ENCODE measurements at regions not wholly inside any gene's neighbourhood (a gene's known extent, or its start where the extent isn't known, plus 50 kb on each side); places are given as distances from the start of the nearest gene placed in this dataset.
A peak's percentile ranks its signal among the peaks of the same experiment; 100 is the strongest.

DNA sequence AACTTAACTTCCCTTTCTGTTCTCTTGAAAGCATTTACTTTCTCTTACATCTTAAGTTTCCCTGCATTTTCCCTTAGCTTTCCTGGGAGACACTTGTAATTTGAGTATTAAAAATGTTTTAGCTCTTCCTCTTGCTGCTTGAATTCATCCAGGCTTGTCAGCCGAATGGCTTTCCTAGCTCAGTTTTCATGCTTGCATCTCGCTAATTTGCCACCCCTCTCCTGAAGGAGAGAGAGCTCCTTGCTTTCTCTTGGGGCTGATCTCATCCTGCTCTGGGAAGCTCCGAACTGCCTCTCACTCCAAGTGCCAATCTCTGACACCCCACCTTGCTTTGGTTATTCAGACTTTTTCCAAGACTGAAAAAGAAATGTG lies 374.6 kb upstream of the TBL1XR1 start:
- DNase-seq (no peak), FAIRE-seq (no peak)
- Histone ChIP-seq H3K36me3 (ENCODE audit: control insufficient read depth in 3 of 3, insufficient read depth in 2 of 3, low read depth in 1 of 3, low read length in 3 of 3) (no peaks in the 10 kb centered on the region), H3K27me3 (ENCODE audit: control insufficient read depth in 3 of 3, insufficient read depth in 3 of 3, low read length in 3 of 3) (no peaks in the 10 kb centered on the region), H3K27ac (ENCODE audit: low read depth in 1 of 3, low read length in 2 of 3) (no peak overlapping the region), H3K4me3 (ENCODE audit: low read depth in 1 of 3, low read length in 3 of 3) (no peak overlapping the region), H3K9me3 (ENCODE audit: control insufficient read depth in 2 of 2, insufficient read depth in 1 of 2, low read depth in 1 of 2, low read length in 1 of 2) (peaks cover 0 to 3% of the 10 kb centered on the region in 2 donors), H3K4me1 (ENCODE audit: control insufficient read depth in 3 of 3, insufficient read depth in 2 of 3, low read depth in 1 of 3, low read length in 2 of 3) (peaks cover 0 to 4% (median 0%) of the 10 kb centered on the region in 3 donors)
- 77 to 92% (median 82%) methylated on average over 3 of the region's 3 CpGs for WGBS, 3 donors

DNA sequence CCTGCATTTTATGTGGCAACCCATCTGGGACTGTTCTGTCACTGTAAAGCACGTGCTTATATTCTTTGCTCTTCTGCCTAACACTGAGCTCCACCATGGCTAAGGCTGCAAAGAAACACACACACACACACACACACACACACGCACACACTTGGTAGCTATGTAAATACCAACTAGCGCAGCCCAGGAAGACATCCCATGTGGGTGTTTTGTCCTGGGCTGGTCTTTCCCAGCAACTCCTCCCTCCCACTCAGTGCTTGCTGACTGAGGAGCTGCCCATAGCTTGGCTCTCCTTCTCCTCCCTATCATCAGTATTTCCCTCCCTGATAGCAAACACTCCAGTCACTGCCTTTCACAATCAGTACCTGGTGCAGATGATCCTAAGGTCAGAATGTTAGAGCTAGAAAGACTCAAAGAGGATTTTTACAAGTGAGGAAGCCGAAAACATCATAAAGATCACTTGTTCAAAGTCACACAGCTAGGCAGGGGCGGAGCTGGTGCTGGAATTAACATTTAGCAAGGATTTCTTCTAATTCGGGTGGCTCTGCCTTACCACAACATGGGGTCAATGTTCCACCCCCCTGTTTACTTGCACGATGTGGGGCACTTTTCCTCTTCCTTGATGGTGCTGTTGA lies 377.1 kb upstream of the TBL1XR1 start:
- Histone ChIP-seq H3K4me1 (ENCODE audit: control insufficient read depth in 3 of 3, insufficient read depth in 2 of 3, low read depth in 1 of 3, low read length in 2 of 3) (peaks cover 0 to 4% (median 0%) of the 10 kb centered on the region in 3 donors), H3K9me3 (ENCODE audit: control insufficient read depth in 2 of 2, insufficient read depth in 1 of 2, low read depth in 1 of 2, low read length in 1 of 2) (peaks cover 0 to 3% of the 10 kb centered on the region in 2 donors), H3K27me3 (ENCODE audit: control insufficient read depth in 3 of 3, insufficient read depth in 3 of 3, low read length in 3 of 3) (no peaks in the 10 kb centered on the region), H3K4me3 (ENCODE audit: low read depth in 1 of 3, low read length in 3 of 3) (no peak overlapping the region), H3K36me3 (ENCODE audit: control insufficient read depth in 3 of 3, insufficient read depth in 2 of 3, low read depth in 1 of 3, low read length in 3 of 3) (no peaks in the 10 kb centered on the region), H3K27ac (ENCODE audit: low read depth in 1 of 3, low read length in 2 of 3) (peak overlapping the region in 1 of 3 donors; percentile 5)
- FAIRE-seq (no peak), DNase-seq (peak; percentile 61 to 85)
- WGBS, 3 donors = 33 to 61% (median 51%) methylated on average over 7 of the region's 7 CpGs

DNA sequence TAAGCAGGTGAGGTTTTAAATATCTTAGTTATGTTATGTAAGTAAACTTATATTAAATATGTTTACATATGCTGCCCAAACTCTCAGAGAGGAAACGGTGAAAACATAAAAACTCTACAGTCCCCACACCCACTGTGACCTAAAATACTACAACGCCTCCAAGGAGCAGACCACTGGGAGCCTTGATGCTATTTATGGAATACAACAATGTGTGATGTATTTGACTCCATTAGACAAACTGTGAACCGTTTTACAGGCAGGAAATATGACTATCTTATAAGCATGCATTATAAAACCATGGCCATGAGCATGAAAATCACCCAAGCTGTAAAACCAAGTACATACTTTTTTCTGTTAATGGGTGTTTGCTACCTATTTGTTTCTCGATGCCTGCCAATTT lies 379.5 kb upstream of the TBL1XR1 start:
- Histone ChIP-seq H3K4me1 (ENCODE audit: control insufficient read depth in 3 of 3, insufficient read depth in 2 of 3, low read depth in 1 of 3, low read length in 2 of 3) (peaks cover 0 to 4% (median 0%) of the 10 kb centered on the region in 3 donors), H3K9me3 (ENCODE audit: control insufficient read depth in 2 of 2, insufficient read depth in 1 of 2, low read depth in 1 of 2, low read length in 1 of 2) (peaks cover 0 to 3% of the 10 kb centered on the region in 2 donors), H3K27me3 (ENCODE audit: control insufficient read depth in 3 of 3, insufficient read depth in 3 of 3, low read length in 3 of 3) (no peaks in the 10 kb centered on the region), H3K27ac (ENCODE audit: low read depth in 1 of 3, low read length in 2 of 3) (no peak overlapping the region), H3K4me3 (ENCODE audit: low read depth in 1 of 3, low read length in 3 of 3) (no peak overlapping the region), H3K36me3 (ENCODE audit: control insufficient read depth in 3 of 3, insufficient read depth in 2 of 3, low read depth in 1 of 3, low read length in 3 of 3) (no peaks in the 10 kb centered on the region)
- DNase-seq (no peak), FAIRE-seq (no peak)
- 71 to 77% (median 73%) methylated on average over 4 of the region's 4 CpGs for WGBS, 3 donors

DNA sequence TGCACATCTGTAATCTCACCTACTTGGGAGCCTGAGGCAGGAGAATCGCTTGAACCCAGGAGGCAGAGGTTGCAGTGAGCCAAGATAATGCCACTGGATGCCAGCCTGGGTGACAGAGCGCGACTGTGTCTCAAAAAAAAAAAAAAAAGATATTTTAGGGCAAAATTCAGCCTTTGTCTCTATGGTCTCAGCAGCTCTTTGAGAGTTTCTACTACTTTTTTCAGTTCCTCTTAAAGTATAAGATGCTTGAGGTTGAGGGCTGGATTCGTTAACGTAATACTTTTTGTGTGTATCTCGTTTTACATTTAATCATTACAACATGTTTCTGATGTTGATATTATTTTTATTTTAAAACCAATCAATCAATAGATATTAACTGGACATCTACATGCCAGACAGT lies 381.2 kb upstream of the TBL1XR1 start:
- Histone ChIP-seq H3K27ac (ENCODE audit: low read depth in 1 of 3, low read length in 2 of 3) (no peak overlapping the region), H3K27me3 (ENCODE audit: control insufficient read depth in 3 of 3, insufficient read depth in 3 of 3, low read length in 3 of 3) (no peaks in the 10 kb centered on the region), H3K9me3 (ENCODE audit: control insufficient read depth in 2 of 2, insufficient read depth in 1 of 2, low read depth in 1 of 2, low read length in 1 of 2) (peaks cover 0 to 3% of the 10 kb centered on the region in 2 donors), H3K4me1 (ENCODE audit: control insufficient read depth in 3 of 3, insufficient read depth in 2 of 3, low read depth in 1 of 3, low read length in 2 of 3) (peaks cover 0 to 4% (median 0%) of the 10 kb centered on the region in 3 donors), H3K36me3 (ENCODE audit: control insufficient read depth in 3 of 3, insufficient read depth in 2 of 3, low read depth in 1 of 3, low read length in 3 of 3) (no peaks in the 10 kb centered on the region), H3K4me3 (ENCODE audit: low read depth in 1 of 3, low read length in 3 of 3) (no peak overlapping the region)
- DNase-seq (no peak), FAIRE-seq (no peak)
- 79 to 84% (median 81%) methylated on average over 6 of the region's 6 CpGs for WGBS, 3 donors

DNA sequence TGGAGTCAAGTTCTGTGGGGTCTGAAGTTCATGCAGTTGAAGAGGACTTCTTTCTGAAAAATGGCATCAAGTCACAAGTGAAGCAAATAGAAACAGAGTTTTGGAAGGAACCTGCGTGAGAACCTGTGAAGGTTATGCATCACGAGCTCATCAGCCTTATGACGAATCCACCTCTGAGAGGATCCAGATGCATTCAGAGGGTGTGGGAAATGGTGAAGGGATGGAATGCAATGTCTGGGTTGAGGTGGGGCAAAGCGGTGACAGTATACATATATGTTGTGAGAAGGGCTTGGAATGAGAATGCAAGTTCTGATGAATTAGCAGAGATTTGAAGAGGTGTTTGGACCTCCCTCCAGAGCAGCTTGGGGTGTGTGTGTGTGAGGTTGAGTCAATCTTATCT lies 382.1 kb upstream of the TBL1XR1 start:
- FAIRE-seq = no peak
- no peak overlapping the region for H3K4me3 ChIP-seq (ENCODE audit: low read depth in 1 of 3, low read length in 3 of 3)
- WGBS, 3 donors = 95 to 97% (median 97%) methylated on average over 4 of the region's 4 CpGs

DNA sequence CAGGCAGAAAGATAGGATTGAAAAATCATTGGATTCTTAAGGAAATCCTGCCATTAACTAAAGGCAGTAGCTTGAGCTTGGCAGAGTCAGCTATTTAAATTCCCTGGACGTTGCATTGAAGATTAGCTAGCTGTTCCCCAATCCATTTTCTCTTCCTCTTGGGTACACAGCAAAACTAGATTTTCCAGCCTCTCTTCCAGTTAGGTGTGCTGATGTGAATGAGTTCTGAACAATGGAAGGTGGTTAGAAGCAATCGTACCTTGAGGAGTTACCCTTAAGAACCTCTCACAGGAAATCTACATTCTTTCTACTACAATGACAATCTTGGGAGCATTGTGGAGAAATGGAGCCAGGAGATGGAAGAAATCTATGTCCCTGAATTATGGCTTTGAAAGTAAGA lies 383.2 kb upstream of the TBL1XR1 start:
- FAIRE-seq (no peak), DNase-seq (no peak)
- H3K4me1 ChIP-seq (ENCODE audit: control insufficient read depth in 3 of 3, insufficient read depth in 2 of 3, low read depth in 1 of 3, low read length in 2 of 3) = no peaks in the 10 kb centered on the region
- no peaks in the 10 kb centered on the region for H3K36me3 ChIP-seq (ENCODE audit: control insufficient read depth in 3 of 3, insufficient read depth in 2 of 3, low read depth in 1 of 3, low read length in 3 of 3)
- no peaks in the 10 kb centered on the region for H3K9me3 ChIP-seq (ENCODE audit: control insufficient read depth in 2 of 2, insufficient read depth in 1 of 2, low read depth in 1 of 2, low read length in 1 of 2)
- no peak overlapping the region for H3K27ac ChIP-seq (ENCODE audit: low read depth in 1 of 3, low read length in 2 of 3)
- H3K4me3 ChIP-seq (ENCODE audit: low read depth in 1 of 3, low read length in 3 of 3) = no peak overlapping the region
- no peaks in the 10 kb centered on the region for H3K27me3 ChIP-seq (ENCODE audit: control insufficient read depth in 3 of 3, insufficient read depth in 3 of 3, low read length in 3 of 3)
- 71 to 79% (median 74%) methylated on average over 2 of the region's 2 CpGs for WGBS, 3 donors

More for the DNA sequence above, 382.1 kb upstream of the TBL1XR1 start:
- H3K27me3 ChIP-seq (ENCODE audit: control insufficient read depth in 3 of 3, insufficient read depth in 3 of 3, low read length in 3 of 3) = no peaks in the 10 kb centered on the region
- peaks cover 0 to under 1% (median 0%) of the 10 kb centered on the region in 3 donors for H3K4me1 ChIP-seq (ENCODE audit: control insufficient read depth in 3 of 3, insufficient read depth in 2 of 3, low read depth in 1 of 3, low read length in 2 of 3)
- H3K27ac ChIP-seq (ENCODE audit: low read depth in 1 of 3, low read length in 2 of 3) = no peak overlapping the region
- peaks cover 0 to 3% of the 10 kb centered on the region in 2 donors for H3K9me3 ChIP-seq (ENCODE audit: control insufficient read depth in 2 of 2, insufficient read depth in 1 of 2, low read depth in 1 of 2, low read length in 1 of 2)
- no peak for DNase-seq
- no peaks in the 10 kb centered on the region for H3K36me3 ChIP-seq (ENCODE audit: control insufficient read depth in 3 of 3, insufficient read depth in 2 of 3, low read depth in 1 of 3, low read length in 3 of 3)

DNA sequence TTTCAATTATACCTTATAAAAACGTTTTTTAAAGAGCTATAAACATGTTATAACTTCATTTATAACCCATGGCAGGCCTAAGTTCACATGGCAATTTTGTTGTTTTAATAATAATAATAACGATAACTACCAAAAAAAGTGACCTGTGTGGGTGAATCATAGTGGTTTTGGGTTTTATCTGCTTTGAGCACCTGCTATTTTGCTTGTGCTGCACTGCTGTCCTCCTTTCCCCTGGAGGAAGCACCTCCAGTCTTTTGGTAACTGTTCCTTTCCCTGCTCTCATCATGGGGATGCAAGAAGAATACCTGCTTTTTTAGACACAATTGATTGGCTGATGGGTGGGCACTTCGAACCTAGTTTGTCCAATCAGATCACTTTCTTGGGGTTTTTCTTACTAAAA lies 388.0 kb upstream of the TBL1XR1 start:
- WGBS, 3 donors = 39 to 59% (median 52%) methylated on average over 3 of the region's 3 CpGs
- FAIRE-seq (no peak), DNase-seq (no peak)
- Histone ChIP-seq H3K9me3 (ENCODE audit: control insufficient read depth in 2 of 2, insufficient read depth in 1 of 2, low read depth in 1 of 2, low read length in 1 of 2) (peaks cover 0 to 5% of the 10 kb centered on the region in 2 donors), H3K4me1 (ENCODE audit: control insufficient read depth in 3 of 3, insufficient read depth in 2 of 3, low read depth in 1 of 3, low read length in 2 of 3) (peaks cover 0 to 5% (median 0%) of the 10 kb centered on the region in 3 donors), H3K27me3 (ENCODE audit: control insufficient read depth in 3 of 3, insufficient read depth in 3 of 3, low read length in 3 of 3) (no peaks in the 10 kb centered on the region), H3K36me3 (ENCODE audit: control insufficient read depth in 3 of 3, insufficient read depth in 2 of 3, low read depth in 1 of 3, low read length in 3 of 3) (no peaks in the 10 kb centered on the region), H3K4me3 (ENCODE audit: low read depth in 1 of 3, low read length in 3 of 3) (no peak overlapping the region), H3K27ac (ENCODE audit: low read depth in 1 of 3, low read length in 2 of 3) (no peak overlapping the region)

DNA sequence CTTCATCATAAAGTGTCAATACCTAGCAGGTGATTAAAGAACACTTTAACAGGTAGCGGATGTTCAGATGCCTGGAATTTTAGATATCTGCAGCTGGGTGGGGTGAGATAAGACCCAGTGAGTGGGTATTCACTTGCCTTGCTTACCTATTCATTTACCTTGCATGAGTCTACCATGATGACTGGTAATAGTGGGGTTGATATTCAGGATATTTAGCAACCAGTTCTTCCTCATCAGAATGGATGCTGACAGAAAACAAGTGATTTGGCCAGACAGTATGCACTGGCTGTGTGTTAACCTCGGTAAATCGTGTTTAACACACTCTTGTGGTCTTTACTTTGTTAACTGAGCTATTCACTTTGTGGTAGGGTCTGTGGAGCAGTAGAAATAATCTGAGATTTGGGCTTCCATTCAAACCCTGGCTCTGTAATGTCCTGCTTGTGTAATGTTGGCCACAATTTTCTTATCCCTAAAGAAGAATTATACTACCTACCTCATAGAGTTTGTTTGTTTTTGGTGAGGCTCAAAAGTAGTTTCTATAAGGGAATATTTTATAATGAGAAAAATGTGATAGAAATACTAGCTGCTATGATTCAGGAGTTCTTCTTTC lies 391.9 kb upstream of the TBL1XR1 start:
- Histone ChIP-seq H3K9me3 (ENCODE audit: control insufficient read depth in 2 of 2, insufficient read depth in 1 of 2, low read depth in 1 of 2, low read length in 1 of 2) (peaks cover 0 to 5% of the 10 kb centered on the region in 2 donors), H3K4me3 (ENCODE audit: low read depth in 1 of 3, low read length in 3 of 3) (no peak overlapping the region), H3K27me3 (ENCODE audit: control insufficient read depth in 3 of 3, insufficient read depth in 3 of 3, low read length in 3 of 3) (no peaks in the 10 kb centered on the region), H3K27ac (ENCODE audit: low read depth in 1 of 3, low read length in 2 of 3) (peak overlapping the region in 1 of 3 donors; percentile 65), H3K36me3 (ENCODE audit: control insufficient read depth in 3 of 3, insufficient read depth in 2 of 3, low read depth in 1 of 3, low read length in 3 of 3) (no peaks in the 10 kb centered on the region), H3K4me1 (ENCODE audit: control insufficient read depth in 3 of 3, insufficient read depth in 2 of 3, low read depth in 1 of 3, low read length in 2 of 3) (peaks cover 0 to 19% (median 5%) of the 10 kb centered on the region in 3 donors)
- 78 to 90% (median 84%) methylated on average over 3 of the region's 3 CpGs for WGBS, 3 donors
- FAIRE-seq (no peak), DNase-seq (no peak)

All from small intestine (tissue), 7 donors.